COLO668 (cell line): ENCODE measurements at regions not wholly inside any gene's neighbourhood (a gene's known extent, or its start where the extent isn't known, plus 50 kb on each side); places are given as distances from the start of the nearest gene placed in this dataset.
"Not testable (repeated sequence)": the region's sequence is repeated elsewhere in the genome, so short reads cannot be mapped to it uniquely, and the experiment has no call there.

ENCODE experiments used
- DNase-seq: peaks from one replicate; lab custom pipeline; 2025; ENCODE audit not compliant: unreplicated experiment; lab: John Stamatoyannopoulos, UW

GRCh38 chr3:83251490-83251889 is 1490.0 kb upstream of the GBE1 start:
- DNase-seq = no peak

DNA sequence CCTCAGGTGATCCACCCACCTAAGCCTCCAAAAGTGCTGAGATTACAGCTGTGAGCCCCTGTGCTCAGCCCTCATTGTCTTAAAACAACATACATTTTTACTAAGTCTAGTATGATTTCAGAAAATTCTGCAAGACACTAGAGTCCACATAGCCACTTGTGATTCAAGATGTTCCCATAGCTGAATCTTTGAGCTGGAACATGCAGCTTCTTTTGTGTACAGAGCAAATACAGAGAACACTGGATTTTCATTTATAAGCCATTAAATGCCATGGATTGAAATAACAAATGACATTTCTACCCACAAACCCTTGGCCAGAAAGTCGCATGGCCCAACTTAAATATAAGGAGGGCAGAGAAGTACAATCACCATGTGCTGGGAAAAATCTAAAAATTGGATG is 1489.2 kb upstream of the GBE1 start:
- no peak for DNase-seq

DNA sequence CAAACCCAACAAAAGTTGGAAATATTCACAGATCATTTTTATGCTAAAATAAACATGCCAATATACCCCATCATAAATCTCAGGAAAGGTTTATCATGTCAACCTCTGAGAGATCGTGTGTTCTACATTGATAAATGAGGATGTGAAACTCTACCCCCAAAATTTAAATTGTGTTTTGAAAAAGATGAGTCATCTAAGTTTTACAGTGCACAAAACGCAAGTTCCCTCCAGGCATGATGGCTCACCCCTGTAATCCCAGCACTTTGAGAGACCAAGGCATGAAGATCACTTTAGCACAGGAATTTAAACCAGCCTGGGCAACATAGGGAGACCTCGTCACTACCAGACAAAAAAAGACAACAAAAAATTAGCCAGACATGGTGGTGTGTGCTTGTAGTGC is 1487.0 kb upstream of the GBE1 start:
- DNase-seq = no peak

- no peak for DNase-seq
Observed at GRCh38 chr3:83235180-83235814, 1473.9 kb upstream of the GBE1 start.

DNA sequence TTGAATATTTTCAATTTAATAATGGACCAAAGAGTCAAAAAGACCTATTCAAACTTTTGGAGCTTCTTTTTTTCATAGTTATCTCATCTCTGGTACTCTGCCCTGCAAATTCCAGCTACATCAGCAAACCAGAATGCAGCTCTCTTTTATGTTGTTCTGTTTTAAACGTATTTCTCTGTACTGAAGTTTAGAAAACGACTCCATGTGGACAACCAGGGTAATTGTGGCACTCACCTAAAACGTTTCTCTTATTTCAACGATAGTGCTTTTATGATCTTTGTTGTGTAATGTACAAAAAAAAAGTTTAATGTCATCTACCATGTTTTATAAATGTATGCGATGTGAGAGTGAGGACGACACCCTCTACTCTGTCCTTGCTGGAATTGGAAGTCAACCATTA is 1472.3 kb upstream of the GBE1 start:
- no peak for DNase-seq

- no peak for DNase-seq
Observed at GRCh38 chr3:83230841-83231240, 1469.4 kb upstream of the GBE1 start.

DNA sequence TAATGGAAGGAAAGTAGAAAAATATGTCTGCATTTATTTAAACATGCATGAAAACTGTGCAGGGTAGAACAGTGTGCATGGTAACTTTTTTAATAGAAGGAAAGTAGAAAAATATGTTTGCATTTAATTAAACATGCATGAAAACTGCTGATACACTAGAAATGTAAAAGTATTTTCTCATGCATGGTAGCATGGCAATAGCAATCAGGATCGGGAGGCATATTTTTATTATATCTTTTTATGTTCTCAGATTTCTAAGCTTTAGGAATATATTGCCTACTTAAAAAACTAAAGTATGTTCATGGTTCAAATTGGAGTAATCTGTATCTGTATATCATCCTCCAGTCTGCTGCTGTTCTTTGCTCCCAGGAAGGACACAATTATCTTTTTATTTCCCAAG is 1468.9 kb upstream of the GBE1 start:
- no peak for DNase-seq

DNA sequence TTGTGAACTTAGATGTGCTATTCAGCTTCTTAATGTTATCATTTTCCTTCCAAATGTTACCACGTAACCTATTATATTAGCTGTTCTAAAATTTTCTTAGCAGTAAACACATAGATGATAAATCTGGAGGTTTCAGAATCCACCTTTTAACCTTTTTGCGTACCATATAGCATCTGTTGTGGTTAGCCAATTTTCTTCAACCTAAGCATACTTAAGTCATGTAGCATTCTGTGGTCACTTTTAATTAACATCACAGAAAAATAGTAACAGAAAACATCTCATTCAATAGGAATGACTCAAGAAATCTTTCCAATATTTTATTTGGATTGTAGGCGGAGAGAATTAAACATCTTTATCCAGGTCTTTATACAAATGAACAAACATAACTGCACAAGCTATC is 1465.3 kb upstream of the GBE1 start:
- no peak for DNase-seq

GRCh38 chr3:83224101-83224868 is 1462.8 kb upstream of the GBE1 start:
- DNase-seq = no peak

GRCh38 chr3:83218383-83219200 is 1457.1 kb upstream of the GBE1 start:
- DNase-seq = no peak

DNA sequence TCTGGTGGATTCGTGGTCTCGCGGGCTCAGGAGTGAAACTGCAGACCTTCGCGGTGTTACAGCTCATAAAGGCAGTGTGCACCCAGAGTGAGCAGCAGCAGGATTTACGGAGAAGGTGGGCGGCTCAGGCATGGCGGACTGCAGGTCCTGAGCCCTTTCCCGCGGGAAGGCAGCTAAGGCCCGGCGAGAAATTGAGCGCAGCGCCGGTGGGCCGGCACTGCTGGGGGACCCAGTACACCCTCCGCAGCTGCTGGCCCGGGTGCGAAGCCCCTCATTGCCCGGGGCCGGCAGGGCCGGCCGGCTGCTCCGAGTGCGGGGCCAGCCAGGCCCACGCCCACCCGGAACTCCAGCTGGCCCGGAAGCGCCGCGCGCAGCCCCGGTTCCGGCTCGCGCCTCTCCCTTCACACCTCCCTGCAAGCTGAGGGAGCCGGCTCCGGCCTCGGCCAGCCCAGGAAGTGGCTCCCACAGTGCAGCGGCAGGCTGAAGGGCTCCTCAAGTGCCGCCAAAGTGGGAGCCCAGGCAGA is 1456.2 kb upstream of the GBE1 start:
- not testable (repeated sequence) for DNase-seq

GRCh38 chr3:83216919-83217594 is 1455.6 kb upstream of the GBE1 start:
- DNase-seq = no peak

DNA sequence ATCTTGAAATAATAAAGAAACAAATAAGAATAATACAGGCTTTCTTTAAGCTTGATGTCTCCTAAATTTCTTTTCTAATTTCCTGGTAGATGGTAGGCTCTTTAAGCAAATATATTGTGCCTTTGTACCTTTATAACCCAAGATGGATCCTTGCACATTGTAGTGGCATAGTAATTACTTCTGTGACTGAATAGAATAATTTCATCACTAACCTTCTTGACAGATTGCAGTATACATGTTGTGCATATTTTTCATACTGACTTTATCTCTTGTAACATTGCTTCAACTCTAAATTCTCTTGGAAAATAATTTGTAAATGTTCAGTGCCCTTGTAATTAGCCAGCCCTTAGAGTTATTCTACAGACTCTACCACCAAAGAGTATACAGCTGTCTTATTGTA is 1433.8 kb upstream of the GBE1 start:
- no peak for DNase-seq

DNA sequence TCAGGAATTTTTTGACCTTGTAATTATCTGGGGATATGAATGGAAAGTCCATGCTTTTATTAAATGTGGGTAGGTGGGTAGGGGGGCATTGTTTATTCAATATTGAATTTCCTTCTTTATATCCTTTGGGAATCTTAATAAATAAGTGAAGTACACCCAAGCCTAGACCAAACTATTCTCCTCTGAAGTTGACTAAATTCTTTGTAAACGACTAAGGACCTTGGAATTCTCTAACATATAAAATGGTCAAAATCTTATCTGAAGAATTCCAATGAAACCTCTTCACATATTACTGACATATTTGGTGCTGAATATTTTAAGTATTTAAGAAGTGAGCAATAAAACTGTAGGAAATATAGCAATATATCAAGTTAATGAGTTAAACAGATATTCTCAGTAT is 1432.1 kb upstream of the GBE1 start:
- DNase-seq = no peak

DNA sequence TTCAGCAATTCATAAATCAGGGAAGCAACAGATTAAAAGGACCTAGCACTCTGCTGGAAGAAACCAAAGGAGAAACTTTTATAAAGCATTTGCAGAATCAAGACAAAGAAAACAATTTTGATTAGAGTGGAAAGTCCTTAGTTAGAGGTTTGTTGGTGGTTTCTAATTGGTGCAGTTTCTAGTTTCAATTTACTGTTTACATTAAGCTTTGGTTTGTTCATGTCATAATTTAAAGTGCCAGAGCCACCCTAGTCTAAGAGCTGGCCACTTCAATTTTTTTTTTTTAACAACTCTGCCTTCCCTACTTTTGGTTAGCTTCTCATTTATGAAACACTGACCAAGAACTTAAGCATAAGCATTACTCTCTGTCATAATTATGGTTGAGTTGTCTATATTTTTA is 1428.2 kb upstream of the GBE1 start:
- no peak for DNase-seq

DNA sequence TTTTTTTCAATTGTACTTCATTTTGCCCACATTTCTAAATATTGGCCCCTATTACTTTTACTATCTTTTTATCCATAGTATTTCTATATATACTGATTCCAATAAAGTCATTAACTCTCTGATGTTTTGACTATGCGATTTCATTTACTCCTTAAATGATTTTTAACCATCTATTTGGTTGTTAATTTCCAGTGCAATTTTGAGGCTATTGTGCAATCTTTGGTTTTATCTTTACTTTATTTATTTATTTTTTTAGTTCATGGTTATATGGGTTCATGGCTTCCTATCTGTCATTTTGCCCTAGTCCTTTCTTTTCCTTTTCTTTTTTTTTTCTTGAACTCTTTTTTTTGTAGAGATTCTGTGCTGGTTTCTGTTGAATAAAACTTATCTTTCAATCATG is 1408.0 kb upstream of the GBE1 start:
- DNase-seq = no peak

DNA sequence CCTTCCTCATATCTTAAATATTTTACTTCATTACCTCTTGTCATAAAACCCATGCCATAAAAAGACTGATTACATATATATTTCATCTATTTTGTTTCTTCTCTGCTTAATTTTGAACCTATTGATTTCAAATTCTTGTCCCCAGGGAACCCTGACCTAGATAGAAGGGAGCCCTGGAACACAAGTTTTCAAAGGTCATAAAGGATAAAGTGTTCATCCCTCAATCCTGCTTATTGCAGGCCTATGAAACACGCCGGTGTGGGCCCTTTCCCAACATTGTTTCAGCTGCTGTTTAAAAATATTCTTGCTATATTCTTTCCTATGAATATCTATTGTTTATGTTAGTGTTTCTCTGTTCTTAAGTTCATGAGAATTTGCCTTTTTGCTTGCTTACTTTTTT is 1389.5 kb upstream of the GBE1 start:
- no peak for DNase-seq

GRCh38 chr3:83140983-83141382 is 1379.5 kb upstream of the GBE1 start:
- no peak for DNase-seq

- DNase-seq = no peak
Observed at GRCh38 chr3:83131236-83131635, 1369.8 kb upstream of the GBE1 start.

DNA sequence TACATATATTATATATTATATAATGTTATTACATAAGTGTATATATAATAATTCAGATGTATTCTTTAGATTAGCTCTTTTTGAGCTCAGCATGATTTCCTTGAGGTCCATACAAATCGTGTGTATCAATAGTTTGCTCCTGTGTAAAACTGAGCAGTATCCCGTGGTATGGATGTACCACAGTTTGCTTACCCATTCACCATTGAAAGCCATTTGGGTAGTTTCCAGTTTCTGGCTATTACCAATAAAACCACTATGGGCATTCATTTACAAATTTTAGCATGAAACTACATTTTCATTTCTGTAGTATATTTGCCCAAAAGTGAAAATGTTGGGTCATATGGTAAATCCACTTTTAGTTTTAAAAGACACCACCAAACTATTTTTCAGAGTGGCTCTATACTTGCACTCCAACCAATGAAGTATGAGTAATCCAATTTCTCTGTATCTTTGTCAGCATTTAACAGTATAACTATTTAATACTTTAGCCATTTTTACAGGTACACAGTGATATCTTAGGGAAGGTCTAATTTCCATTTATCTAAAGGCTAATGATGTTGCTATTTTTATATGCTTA is 1361.4 kb upstream of the GBE1 start:
- no peak for DNase-seq

DNA sequence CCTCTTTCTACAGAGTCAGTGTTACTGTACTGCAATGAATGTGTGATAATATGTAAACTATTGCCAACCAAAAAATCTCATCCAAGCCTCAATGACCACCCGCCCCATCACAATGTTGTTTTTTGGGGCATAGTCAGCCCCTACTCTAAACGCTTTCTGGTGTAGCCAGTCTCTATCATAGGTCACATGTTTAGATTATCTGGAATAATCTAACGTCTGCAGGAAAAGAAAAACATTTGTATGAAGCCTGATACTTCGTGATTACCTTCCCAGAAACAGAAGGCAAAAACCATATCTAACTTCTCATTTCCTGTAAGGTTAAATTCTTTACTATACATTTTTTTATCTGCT is 1331.8 kb upstream of the GBE1 start:
- DNase-seq = no peak
